BJ (cell line): ENCODE measurements at regions not wholly inside any gene's neighbourhood (a gene's known extent, or its start where the extent isn't known, plus 50 kb on each side); places are given as distances from the start of the nearest gene placed in this dataset.

Experiments
- CTCF ChIA-PET: fragments of 350-600 bp; formaldehyde crosslinking; extraction: SDS; loops from one replicate; lab custom pipeline; 2021; ENCODE audit warnings: antibody characterized with exemption, inconsistent platforms; lab: Yijun Ruan, JAX
- POLR2A ChIA-PET: fragments of 300-600 bp; sonication (Branson Sonifier 250); formaldehyde crosslinking; extraction: SDS; loops from one replicate; lab custom pipeline; 2021; ENCODE audit warnings: antibody characterized with exemption; lab: Charles Lee
- DNase-seq: peaks from one replicate; pipeline ENCODE4 v3.0.0-alpha.2; 2011; ENCODE audit warnings: low read depth
- H3K27me3 ChIP-seq: 2 replicates; pipeline ENCODE4 v1.6.0; 2011; ENCODE audit warnings: low read length; ENCODE audit not compliant: control insufficient read depth, insufficient read depth
- H3K36me3 ChIP-seq: 2 replicates; pipeline ENCODE4 v1.5.1; 2011; ENCODE audit warnings: low read length; ENCODE audit not compliant: control insufficient read depth, insufficient read depth
- H3K4me3 ChIP-seq: 2 replicates; pipeline ENCODE4 v1.5.1; 2011; ENCODE audit warnings: low read depth, mild to moderate bottlenecking, control low read depth, low read length
- TF ChIP-seq, protein P1 (sequence below): IDR thresholded peaks from 2 replicates; pipeline ENCODE4 v1.5.1; 2011; ENCODE audit warnings: low read depth, mild to moderate bottlenecking, control low read depth, inconsistent platforms, low read length, moderate library complexity; ENCODE audit not compliant: insufficient read depth

DNA sequence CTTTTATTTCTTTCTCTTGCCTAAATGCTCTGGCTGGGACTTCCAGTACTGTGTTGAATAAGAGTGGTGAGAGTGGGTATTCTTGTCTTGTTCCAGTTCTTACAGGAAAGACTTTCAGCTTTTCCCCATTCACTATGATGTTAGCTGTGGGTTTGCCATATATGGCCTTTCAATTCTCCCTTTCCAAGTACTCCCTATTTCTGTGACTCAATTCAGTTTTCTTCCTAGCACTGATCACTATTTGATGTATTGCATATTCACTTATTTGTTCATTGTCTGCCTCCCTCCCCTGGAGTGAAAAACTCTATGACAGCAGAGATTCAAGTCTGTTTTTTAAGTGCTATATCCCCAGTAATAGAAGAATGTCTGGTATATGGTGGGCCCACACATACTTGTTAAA lies 618.2 kb upstream of the CAMK1G start:
- TF ChIP-seq, protein P1, sequence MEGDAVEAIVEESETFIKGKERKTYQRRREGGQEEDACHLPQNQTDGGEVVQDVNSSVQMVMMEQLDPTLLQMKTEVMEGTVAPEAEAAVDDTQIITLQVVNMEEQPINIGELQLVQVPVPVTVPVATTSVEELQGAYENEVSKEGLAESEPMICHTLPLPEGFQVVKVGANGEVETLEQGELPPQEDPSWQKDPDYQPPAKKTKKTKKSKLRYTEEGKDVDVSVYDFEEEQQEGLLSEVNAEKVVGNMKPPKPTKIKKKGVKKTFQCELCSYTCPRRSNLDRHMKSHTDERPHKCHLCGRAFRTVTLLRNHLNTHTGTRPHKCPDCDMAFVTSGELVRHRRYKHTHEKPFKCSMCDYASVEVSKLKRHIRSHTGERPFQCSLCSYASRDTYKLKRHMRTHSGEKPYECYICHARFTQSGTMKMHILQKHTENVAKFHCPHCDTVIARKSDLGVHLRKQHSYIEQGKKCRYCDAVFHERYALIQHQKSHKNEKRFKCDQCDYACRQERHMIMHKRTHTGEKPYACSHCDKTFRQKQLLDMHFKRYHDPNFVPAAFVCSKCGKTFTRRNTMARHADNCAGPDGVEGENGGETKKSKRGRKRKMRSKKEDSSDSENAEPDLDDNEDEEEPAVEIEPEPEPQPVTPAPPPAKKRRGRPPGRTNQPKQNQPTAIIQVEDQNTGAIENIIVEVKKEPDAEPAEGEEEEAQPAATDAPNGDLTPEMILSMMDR: no peak
- H3K4me3 ChIP-seq: no peak overlapping the region
- POLR2A ChIA-PET: no interaction called here
- no peaks in the 10 kb centered on the region for H3K27me3 ChIP-seq
- CTCF ChIA-PET: interaction anchor here (0.7 kb wide), 1 partner anchor 13 kb away, joined by 3 read pairs; no protein-coding TSS in a partner anchor
- H3K36me3 ChIP-seq: no peaks in the 10 kb centered on the region
- DNase-seq: no peak

DNA sequence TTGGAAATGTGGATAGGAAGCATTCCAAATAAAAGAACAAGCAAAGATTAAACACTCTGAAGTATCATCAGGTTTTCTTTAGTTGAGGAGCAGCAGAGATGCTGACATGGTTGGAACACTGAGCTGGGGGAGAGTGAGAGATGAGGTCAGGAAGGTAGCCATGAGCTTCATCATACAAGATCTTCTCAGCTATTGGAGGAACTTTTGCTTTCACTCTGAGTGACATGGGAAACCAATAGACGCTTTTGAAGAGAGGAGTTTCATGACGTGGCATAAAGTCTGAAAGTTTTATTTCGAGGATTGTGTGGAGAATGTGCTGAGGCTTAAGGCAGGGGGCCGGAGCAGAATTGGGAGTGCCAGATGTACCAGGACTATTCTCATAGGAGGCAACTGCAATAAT lies 616.2 kb upstream of the CAMK1G start:
- Histone ChIP-seq H3K4me3 (no peak overlapping the region), H3K27me3 (no peaks in the 10 kb centered on the region), H3K36me3 (no peaks in the 10 kb centered on the region)
- TF ChIP-seq, protein P1: no peak
- CTCF ChIA-PET: interaction anchor here (0.5 to 0.6 kb wide), 2 partner anchors 14 to 29 kb away, joined by 3 to 5 read pairs; no protein-coding TSS in a partner anchor
- POLR2A ChIA-PET: no interaction called here
- no peak for DNase-seq

DNA sequence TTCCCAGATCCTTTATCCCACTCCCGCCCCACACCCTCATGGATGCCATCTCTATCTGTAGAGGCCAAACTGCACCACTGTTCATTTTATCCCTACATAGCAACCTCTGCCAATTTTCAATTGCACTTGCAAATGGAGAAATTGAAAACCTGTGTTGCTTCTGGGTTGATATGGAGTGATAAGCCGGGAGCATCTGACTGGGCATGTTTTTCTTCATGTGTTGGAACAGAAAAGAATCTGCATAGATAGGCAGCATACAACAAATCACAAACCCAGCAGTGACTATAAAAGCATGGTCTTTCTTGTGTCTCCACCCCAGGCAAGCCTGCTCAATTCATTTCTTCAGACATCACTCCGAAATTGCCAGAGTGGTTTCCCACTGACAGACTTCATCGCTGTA lies 608.8 kb upstream of the CAMK1G start:
- H3K4me3 ChIP-seq: no peak overlapping the region
- no peaks in the 10 kb centered on the region for H3K27me3 ChIP-seq
- CTCF ChIA-PET: interaction anchor here (0.6 kb wide), 1 partner anchor 39 kb away, joined by 4 read pairs; no protein-coding TSS in a partner anchor
- no peaks in the 10 kb centered on the region for H3K36me3 ChIP-seq
- POLR2A ChIA-PET: no interaction called here
- TF ChIP-seq, protein P1: no peak
- DNase-seq: no peak

DNA sequence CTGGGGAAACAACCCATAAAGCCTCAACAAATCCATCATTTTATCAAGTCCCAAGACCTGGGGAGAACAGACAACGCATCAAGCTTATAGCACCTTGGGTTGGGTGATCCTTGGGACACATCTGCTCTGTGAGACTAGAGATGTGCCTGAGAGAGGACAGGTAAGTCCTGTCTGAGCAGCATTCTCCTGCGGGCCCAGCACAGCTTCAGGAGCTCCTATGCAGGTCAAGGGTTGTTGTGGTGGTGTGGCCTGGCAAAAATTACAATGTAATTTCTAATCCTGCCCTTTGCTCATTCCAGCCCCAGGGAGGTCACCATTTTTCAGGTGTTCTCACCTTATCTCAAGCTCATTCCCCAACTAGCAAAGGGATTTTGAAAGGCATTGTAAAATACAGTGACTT lies 608.1 kb upstream of the CAMK1G start:
- Histone ChIP-seq H3K36me3 (no peaks in the 10 kb centered on the region), H3K27me3 (no peaks in the 10 kb centered on the region), H3K4me3 (no peak overlapping the region)
- ChIA-PET CTCF (no interaction called here), POLR2A (no interaction called here)
- no peak for DNase-seq
- TF ChIP-seq, protein P1: no peak

DNA sequence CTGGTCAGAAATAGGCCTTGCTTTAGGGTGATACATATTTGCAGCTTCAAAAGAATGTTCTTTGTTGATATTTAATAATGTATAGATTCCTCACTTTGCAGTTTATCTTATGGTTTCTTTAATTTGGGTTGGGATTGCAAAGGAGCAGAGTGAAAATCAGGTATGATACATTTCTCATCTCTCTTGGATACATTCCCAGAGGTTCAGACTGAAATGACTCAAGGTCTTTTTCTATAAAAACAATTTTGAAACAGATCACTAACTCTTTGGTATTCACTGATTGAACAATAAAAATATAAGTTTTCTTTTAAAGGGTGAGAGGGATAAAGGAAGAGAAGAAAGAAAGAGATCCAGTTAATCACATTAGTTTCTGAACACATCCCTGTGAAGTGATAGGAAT lies 606.5 kb upstream of the CAMK1G start:
- CTCF ChIA-PET: no interaction called here
- DNase-seq: no peak
- TF ChIP-seq, protein P1: no peak
- H3K27me3 ChIP-seq: no peaks in the 10 kb centered on the region
- no peaks in the 10 kb centered on the region for H3K36me3 ChIP-seq
- H3K4me3 ChIP-seq: no peak overlapping the region
- POLR2A ChIA-PET: interaction anchor here (0.6 kb wide), 1 partner anchor 221 kb away, joined by 3 read pairs; no protein-coding TSS in a partner anchor
